NCI-H82 treated with DMSO at 0.1 percent for 48 hours (cell line): ENCODE measurements at regions not wholly inside any gene's neighbourhood (a gene's known extent, or its start where the extent isn't known, plus 50 kb on each side); places are given as distances from the start of the nearest gene placed in this dataset.

ENCODE experiments used
- DNase-seq: peaks from one replicate; lab custom pipeline; 2025; ENCODE audit not compliant: unreplicated experiment; lab: John Stamatoyannopoulos, UW

DNA sequence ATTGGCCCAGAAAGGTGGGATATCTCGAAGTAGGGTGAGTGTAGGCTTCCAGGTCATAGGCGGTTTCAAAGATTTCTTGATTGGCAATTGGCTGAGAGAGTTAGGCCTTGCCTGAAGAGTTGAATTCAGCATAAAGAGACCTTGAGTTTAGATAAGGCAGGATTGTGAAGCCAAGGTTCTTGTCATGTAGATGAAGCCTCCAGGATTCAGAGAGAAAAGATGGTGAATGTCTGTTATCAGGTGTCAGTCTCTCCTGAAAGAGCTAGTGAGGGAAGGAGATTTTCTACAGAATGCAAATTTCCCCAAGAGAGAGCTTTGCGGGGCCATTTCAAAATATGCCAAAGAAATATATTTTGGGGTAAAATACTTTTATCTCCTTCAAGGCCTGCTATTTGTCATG lies 217.0 kb upstream of the TLE3 start:
- no peak for DNase-seq

DNA sequence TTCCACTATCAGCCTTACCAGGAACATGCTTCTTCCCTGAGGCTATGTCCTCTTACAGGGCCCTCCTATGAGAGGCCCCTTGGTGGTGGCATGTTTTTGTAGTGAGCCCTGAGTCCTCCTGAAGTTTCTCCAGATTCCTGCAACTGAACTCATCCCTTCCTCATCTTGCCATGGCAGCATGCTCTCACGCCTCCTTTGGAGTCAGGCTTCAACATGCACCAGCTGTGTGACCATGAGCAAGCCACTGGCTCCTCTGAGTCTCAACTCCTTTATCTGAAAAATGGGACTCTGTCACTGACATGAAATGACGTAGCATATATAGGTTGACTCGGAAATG lies 216.3 kb upstream of the TLE3 start:
- no peak for DNase-seq

DNA sequence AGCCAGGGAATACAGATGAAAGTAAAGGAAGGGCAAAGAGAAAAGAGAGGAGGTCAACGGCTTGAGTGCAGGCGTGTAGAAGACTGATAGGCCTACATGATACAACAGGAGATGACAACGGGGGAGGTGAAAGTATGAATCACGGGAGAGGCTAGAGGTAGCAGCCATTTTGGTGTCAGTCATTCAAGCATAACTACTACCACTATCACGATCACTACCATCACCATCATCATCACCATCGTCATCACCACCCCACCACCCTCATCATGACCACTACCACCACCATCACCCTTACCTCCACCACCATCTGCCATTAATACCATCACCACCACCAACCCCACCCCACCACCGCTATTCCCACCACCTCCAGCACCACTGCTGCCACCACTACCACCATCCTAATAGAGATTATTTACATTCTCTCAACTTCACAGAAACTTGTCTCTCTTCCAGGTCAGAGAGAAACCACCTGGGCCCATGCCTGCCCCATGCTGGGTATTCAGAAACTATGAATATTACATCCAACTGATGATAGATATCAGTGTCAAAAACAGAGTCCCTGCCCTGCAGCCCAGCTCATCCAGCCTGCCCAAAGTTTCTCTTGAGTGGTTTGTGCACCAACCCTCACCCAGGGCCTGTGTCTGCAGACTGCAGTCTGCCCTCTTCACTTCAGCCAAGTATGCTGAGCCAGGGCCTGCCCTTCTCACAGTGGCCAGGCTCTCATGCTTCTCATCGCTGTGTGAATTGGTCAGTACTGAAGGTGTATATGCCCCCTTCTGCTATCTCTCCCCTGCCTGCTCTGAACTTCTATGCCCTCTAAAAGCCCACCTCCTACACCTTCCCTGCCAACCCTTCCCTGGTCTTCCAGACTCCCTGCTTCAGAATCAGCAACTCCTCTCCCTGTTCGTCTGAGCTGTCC lies 215.6 kb upstream of the TLE3 start:
- DNase-seq, result no peak

DNA sequence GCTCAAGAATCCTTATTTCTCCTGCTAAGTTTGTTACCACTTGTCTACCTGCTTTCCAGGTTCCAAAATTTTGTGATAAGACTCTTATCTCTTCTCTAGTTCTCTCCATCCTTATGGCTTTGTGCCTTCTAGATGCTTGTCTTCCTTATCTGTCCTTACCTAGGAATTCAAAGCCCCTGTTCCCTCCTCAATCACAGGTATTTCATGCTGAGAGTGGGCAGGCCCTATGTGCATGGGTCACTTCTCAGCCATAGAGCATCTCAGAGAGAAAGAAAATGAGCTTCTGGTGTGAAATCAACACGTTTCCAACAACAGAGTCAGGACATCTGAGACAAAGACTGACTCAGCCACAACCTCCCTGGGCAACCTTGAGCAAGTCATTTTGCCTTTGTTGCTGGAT lies 214.1 kb upstream of the TLE3 start:
- no peak for DNase-seq

DNA sequence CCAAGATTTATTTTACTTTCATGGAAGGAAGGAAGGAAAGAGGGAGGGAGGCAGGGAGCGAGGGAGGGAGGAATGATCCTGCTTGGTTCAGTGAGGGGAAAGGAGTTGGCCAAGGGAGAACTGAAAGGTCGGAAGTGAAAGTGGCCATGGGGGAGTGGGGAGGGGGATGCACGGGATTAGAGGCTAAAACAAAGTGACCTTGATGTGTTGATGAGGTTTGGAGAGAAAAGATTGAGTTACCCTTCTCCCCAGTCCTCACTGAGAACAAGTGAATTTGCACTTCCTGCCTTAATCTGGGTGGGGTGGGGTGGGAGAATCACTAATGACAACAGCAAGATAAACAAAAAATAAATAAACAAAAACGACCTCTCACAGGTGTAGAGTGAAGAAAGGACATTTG lies 212.0 kb upstream of the TLE3 start:
- DNase-seq, result no peak

DNA sequence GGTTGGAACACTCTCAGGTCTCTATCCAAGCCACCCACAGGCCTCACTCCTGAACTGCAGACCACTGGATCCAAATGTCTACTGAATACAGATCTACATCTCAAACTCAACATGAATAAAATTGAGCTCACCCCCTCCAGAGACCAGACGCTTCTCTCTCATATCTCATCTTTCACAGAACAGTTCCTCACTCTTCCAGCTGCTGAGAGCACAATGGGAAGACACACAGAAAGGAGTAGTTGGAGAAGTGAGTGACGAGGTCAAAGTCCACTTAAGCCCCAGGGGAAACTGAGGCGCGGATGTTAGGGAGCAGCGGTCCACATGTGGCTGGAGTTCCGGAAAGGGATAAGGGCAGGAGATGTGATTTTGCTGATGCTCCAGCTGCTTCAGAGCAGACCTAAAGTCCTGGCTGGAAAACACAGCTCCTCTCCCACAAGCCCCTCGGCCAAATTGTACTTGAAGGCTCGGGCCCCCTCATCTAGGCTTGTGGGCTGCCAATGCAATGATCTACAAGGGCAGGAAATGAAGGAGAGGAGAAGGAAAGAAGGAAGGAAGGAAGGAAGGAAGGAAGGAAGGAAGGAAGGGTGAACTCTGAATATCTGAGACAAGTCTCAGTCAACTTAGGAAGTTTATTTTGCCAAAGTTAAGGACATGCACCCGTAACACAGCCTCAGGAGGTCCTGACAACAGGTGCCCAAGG lies 211.2 kb upstream of the TLE3 start:
- no peak for DNase-seq

DNA sequence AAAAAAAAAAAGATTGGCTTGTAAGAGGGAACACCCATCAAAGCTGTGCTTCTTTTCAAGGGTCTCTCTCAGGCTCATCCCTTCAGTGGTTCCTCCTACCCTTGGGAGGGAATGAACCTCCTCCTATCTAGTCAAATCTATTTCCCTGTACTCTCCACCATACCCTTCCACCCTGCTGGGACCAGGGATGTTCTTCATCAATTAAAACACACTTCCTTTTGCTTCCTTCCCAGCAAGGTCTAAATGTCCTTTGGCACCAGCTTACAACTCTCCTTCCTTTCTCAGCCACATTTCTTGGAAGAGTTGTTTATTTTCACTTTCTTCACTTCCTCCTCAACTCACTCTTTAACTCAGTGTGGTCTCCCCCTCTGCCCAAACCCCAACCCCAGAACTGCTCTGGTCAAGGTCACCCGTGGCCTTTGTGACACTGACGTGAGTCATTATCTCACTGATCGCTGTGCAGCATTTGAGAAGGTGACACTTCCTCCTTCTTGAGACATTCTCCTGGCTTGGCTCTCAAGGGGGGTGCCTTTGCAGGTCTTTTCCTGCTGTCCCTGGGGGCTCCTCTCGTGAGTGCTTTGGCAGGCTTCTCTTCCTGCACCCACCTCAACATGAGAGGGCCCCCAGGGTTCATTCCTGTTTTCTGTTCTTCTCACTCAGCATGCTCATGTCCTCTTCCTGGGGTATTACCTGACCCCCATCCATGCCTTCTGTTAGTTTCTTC lies 210.5 kb upstream of the TLE3 start:
- DNase-seq, result no peak

DNA sequence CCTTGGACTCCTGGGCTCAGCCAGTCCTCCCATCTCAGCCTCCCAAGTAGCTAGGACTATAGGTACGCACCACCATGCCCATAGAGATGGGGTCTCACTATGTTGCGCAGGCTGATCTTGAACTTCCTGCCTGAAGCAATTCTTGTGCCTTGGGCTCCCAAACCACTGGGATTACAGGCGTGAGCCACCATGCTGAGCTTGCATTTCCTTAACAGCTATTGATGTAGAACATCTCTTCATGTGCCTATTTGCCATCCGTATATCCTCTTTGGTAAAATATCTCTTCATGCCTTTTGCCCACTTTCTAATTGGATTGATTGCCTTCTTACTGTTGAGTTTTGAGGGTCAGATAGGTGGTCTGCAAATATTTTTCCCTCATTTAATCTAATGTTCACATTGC lies 208.9 kb upstream of the TLE3 start:
- no peak for DNase-seq

DNA sequence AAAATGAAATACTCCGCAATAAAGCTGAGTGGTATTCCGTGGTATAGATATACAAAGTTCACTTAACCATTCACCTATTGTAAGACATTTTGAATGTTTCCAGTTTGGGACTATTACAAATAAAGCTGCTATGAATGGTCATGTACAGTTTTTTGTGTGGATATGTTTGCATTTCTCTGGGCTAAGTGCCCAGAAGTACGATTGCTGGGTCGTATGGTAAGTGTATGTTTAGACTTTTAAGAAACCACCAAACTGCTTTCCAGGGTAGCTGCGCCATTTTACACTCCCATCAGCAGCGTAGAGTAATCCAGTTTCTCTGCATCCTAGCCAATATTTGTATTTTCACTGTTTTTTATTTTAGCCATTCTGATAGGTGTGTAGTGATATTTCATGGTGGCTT lies 208.4 kb upstream of the TLE3 start:
- DNase-seq, result no peak

DNA sequence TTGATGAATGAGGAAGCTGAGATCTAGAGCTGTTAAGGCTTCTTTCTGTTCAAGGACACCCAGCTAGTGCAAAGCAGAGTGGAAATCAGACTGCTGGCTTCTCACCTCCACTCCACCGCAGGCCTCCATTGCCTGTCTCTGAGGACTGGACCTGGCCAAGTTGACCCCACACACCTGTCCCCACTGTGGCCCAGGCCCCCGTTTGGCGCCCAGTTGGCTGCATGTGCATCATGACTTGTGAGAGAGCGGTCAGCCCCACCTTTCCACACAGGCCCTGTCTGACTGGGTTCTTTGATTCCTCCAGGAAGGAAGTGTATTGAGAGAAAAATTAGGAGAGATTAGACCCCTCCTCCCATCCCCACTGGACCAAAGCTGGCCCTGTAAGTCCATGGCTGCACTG lies 206.3 kb upstream of the TLE3 start:
- no peak for DNase-seq

DNA sequence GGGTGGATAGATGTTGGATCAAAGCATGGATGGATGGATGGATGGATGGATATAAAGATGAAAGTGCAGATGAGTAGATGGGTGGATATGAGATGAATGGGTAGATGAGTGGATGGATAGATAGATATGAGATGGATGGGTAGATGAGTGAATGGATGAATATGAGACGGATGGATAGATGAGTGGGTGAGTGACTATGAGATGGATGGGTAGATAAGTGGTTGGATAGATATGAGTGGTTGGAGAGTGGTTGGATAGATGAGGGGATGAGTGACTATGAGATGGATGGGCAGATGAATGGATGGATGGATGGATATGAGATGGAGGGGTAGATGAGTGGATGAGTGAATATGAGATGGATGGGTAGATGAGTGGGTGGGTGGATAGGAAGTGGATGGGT lies 204.6 kb upstream of the TLE3 start:
- no peak for DNase-seq

DNA sequence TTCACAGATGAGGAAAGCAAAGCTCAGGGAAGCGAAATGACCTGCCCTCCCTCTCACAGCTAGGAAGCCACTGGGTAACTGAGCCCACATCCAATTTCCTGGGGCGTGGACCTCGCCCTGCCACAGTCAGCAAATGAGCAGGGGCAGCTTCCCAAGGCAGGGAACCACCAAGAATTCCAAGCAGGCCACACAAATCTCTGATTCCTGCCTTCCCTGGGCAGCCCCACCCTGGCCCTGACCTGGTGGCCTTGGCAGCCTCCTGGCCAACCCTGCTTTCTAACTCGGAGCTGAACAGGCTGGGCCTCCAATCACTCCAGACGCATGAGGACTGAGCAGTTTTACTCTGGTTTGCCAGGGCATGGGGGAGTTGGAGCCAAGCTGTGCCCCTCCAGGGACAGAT lies 203.7 kb upstream of the TLE3 start:
- no peak for DNase-seq

DNA sequence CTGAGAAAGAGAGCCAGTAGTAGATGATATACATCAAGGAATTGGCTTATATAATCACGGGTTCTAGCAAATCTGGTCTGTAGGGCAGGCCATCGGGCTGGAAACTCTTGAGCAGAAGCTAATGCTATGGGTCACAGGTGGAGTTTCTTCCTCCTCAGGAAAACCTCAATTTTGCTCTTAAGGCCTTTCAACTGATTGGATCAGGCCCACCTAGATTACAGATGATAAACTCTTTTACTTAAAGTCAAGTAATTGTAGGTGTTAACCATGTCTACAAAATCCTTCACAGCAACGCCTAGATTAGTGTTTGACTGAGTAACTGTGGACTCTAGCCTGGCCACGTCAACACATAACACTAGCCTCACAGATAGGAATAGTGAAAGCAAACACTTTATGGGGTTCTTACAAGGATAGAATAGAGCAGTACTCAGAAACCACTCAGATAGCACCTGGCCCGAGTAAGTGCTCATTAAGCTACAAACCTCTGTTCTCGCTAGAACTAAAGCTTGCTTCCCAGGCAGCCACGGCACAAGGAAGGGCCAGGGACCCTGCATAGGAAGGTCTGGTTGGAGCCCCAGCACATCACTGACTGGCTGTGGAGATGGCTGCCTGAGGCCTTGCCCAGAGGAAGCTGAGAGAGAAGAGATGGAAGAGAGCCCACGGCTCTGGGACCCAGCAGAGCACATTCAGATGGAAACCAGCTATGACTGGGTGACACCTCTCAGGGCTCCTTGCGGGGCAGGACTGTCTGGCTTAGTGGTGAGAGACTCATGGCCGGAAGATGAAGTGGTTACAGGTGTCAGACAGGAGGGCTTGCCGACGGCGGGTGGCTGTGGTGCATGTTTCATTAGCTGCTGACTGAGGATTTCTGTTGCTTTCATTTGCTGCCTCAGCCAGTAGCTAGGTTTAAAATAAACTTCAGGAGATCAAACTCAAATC lies 202.5 kb upstream of the TLE3 start:
- DNase-seq, result no peak

DNA sequence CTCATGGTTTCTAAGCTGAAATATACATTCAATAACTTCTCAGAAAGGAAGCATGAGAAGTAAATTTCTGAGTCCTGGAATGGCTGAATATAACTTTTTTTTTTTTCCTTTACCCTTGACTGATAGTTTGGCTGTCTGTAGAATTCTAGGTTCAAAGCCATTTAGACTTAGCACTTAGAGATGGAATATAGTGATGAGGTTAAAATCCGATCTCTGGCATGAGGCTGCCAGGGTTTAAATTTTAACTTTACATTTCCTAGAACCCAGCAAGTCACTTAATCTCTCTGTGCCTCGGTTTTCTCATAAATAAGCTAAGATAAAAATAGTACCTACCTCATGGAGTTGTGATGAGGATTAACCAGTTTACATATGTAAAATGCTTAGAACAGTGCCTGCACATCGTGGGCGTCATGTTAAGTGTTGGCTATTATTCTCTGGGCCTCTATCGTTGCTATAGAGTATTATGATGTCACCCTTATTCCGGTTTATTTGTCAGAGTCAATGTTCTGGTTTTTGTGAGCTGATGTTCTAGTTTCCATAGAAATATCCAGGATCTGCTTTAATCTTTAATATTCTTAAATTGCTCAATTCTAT lies 199.8 kb upstream of the TLE3 start:
- DNase-seq, result no peak

DNA sequence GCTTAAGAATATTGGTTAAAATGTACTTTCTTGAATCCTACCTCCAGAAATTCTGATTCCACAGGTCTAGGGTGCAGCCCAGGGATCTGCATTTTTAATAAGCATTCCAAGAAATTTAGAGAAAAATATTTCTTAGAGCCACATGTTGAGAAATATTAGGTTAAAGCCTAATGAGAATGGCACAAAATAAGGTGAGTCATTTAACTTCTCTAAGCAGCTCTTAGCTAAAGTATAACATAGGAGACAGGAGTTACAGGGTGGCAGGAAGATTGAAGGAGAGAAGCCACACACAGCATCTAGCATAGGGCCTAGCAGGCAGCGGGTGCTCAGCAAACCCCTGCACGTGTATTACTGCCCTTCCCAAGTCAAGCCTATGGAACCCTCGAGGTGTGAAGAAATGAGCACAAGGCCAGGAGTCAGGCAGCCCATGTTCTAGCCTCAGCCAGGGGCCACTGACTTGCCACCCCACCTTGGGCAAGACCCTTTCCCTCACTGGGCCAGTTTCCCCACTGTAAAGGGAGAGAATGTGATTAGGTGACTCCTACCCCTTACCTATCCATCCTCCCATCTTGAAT lies 197.1 kb upstream of the TLE3 start:
- no peak for DNase-seq

DNA sequence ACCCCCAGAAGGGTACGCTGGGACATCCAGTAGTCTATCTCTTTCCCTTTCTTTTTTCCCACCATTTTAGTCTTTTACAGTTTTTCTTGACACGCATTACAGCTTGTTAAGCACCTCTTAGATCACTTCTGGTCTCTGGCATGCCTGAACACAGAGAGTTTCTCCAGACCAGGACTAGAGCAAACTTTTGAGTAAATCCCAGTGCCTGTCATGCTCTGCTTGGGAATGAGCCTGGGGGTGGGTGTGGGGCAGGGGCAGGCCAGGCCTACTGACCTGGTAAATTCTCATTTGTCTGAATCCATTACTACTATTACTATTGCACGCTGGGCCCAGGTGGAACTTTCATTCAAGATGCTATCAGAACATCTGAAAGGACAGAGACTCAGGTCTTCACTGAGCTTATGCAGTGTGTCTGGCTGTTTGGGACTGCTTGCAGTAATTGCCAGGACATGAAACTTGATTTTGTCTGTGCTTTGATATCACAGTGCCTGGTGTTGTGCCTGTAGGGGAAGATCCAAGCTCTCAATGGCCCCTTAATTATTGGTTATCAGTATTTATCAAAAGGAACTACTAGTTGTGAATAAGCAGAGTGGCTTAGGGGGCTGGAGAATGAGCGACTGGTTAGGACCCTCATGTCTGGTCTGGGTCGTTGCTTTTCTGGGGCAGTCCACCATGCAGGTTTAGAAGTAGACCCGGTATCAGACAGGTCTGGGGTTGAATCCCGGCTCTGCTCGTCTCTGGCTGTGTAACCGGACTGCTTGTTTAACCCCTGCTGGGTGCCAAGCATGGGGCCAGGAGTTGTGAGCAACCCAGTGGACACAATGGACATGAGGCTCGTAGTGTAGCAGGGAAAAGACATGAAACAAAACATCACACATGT lies 196.1 kb upstream of the TLE3 start:
- DNase-seq, result no peak

DNA sequence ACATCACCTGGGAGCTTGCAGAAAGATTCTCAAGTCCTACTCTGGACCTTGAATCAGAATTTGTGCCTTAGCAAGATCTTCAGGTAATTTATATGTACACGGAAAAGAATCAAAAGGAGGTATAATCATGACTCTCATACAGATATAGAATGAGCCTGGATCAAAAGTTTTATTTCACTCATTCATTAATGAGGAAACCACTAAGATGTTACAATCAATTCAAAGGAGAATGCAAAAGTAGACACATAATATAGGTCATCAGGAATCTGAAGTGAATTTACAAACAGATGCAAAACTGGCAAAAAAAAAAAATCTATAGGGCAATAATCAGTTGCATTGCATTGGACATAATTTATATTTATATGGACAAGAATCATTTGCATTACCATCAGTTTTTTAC lies 195.4 kb upstream of the TLE3 start:
- no peak for DNase-seq

DNA sequence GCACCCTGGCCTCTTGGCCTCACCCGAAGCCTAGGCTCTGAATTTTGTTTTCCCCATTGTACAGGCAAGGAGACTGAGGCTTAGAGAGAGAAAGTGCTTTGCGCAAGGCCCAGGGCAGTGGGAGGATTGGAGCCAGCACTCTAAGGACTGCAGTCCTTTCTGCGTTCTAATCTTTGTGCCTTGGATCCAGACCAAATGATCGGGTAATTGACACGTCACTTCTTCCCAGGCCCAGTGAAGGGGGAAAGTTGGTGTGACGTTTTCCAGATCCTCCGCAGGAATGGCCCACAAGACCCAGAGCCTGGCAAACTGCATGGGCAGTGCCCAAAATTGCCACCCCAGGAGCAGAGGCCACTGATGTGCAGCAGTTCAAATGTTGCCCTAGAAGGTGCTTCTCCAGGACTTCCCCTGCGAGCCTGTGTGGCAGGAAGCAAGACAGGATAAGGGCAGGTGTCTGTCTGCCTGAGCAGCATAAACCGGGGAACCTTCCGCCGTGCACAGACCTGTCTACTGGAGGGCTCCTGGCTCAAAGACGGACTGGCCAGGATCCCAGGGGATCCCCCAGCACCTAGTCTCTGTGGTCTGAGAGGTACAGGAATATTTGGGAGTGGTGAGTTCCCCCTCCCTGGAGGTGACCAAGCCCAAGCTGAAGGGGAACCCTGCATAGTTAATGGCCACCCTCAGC lies 194.5 kb upstream of the TLE3 start:
- no peak for DNase-seq
